Esophagus squamous epithelium (tissue), 5 donors: ENCODE measurements at regions not wholly inside any gene's neighbourhood (a gene's known extent, or its start where the extent isn't known, plus 50 kb on each side); places are given as distances from the start of the nearest gene placed in this dataset.

Experiments used
- DNase-seq: peaks from one replicate; lab custom pipeline; 2025; lab: John Stamatoyannopoulos, UW
- H3K27ac ChIP-seq, 4 donors: fragments of 200-600 bp; sonication (generic); one replicate each; pipeline ENCODE4 v1.5.1; 2016 to 2019; ENCODE audit warnings: mild to moderate bottlenecking in 1 of 4
- H3K27me3 ChIP-seq, 4 donors: fragments of 200-600 bp; sonication (generic); 1 replicate in 3 of 4; 2 replicates in 1 of 4; pipeline versions ENCODE4 v1.5.1 to v1.6.0; 2017 to 2021; ENCODE audit warnings: antibody characterized with exemption in 1 of 4
- H3K36me3 ChIP-seq, 3 donors: fragments of 200-600 bp; sonication (generic); one replicate each; pipeline ENCODE4 v1.5.1; 2016 to 2019
- H3K4me1 ChIP-seq, 3 donors: fragments of 200-600 bp; sonication (generic); one replicate each; pipeline ENCODE4 v1.5.1; 2017 to 2019
- H3K4me3 ChIP-seq, 4 donors: fragments of 200-600 bp; sonication (generic); 1 replicate in 3 of 4; 2 replicates in 1 of 4; pipeline ENCODE4 v1.5.1; 2016 to 2019; ENCODE audit warnings: mild to moderate bottlenecking in 2 of 4, moderate library complexity in 1 of 4
- H3K9me3 ChIP-seq, 3 donors: fragments of 200-600 bp; sonication (generic); one replicate each; pipeline ENCODE4 v1.5.1; 2016 to 2019
- POLR2A ChIP-seq, 4 donors: fragments of 450-650 bp; IDR thresholded peaks; one replicate each; pipeline ENCODE4 v1.6.1; 2017; ENCODE audit warnings: antibody characterized with exemption in 4 of 4, mild to moderate bottlenecking in 4 of 4, moderate library complexity in 3 of 4
- WGBS, 2 donors: methylation state at CpG; one replicate each; pipeline ENCODE4 v1.1.5; 2018; 5-methylcytosine and 5-hydroxymethylcytosine counted together
- intact Hi-C: fragments of 100-400 bp; cut with DNase I; formaldehyde crosslinking; loops from one replicate; pipeline ENCODE4 v1.15.0; 2022
- TF ChIP-seq, protein P1 (sequence below), 6 experiments: fragments of 450-650 bp in 4 of 6; fragments of 200-600 bp in 2 of 6; sonication (generic) in 2 of 6; IDR thresholded peaks; one replicate each; pipeline ENCODE4 v1.5.1; 2016 to 2019; ENCODE audit warnings: antibody characterized with exemption in 6 of 6, mild to moderate bottlenecking in 4 of 6, moderate library complexity in 4 of 6
- donor health status: DM: yes; HTN: yes; CAD: no.

DNA sequence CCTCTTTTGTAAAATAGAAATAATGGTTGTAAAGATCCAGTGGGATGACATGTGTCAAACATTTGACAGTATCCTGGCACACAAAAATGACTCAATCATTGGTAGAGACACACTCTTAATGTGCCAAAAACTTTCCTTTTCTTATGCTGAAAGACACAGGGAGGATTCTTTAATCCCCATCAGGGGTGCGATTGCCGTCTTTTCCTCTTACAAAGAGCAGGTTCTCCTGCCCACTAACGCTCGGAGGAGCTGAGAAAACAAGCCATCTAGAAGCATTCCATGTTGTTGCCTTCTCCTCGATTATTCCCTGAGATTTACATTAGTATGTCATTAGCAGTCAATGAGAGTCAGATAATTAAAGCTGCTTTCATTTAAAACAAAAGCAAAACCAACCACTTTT is 342.6 kb upstream of the CCNH start:
- TF ChIP-seq POLR2A (IDR thresholded peaks at IDR 0.05): no peak
- TF ChIP-seq, protein P1, sequence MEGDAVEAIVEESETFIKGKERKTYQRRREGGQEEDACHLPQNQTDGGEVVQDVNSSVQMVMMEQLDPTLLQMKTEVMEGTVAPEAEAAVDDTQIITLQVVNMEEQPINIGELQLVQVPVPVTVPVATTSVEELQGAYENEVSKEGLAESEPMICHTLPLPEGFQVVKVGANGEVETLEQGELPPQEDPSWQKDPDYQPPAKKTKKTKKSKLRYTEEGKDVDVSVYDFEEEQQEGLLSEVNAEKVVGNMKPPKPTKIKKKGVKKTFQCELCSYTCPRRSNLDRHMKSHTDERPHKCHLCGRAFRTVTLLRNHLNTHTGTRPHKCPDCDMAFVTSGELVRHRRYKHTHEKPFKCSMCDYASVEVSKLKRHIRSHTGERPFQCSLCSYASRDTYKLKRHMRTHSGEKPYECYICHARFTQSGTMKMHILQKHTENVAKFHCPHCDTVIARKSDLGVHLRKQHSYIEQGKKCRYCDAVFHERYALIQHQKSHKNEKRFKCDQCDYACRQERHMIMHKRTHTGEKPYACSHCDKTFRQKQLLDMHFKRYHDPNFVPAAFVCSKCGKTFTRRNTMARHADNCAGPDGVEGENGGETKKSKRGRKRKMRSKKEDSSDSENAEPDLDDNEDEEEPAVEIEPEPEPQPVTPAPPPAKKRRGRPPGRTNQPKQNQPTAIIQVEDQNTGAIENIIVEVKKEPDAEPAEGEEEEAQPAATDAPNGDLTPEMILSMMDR (IDR thresholded peaks at IDR 0.05): no peak
- no peaks in the 10 kb centered on the region for H3K4me1 ChIP-seq
- H3K4me3 ChIP-seq: no peak overlapping the region
- WGBS, 2 donors: 28 to 36% methylated on average over 5 of the region's 5 CpGs
- no peaks in the 10 kb centered on the region for H3K36me3 ChIP-seq
- no peak overlapping the region for H3K27ac ChIP-seq
- intact Hi-C loops: no loop called here
- no peaks in the 10 kb centered on the region for H3K9me3 ChIP-seq
- no peak for DNase-seq
- peaks cover 0 to 4% (median 0%) of the 10 kb centered on the region in 4 donors for H3K27me3 ChIP-seq

DNA sequence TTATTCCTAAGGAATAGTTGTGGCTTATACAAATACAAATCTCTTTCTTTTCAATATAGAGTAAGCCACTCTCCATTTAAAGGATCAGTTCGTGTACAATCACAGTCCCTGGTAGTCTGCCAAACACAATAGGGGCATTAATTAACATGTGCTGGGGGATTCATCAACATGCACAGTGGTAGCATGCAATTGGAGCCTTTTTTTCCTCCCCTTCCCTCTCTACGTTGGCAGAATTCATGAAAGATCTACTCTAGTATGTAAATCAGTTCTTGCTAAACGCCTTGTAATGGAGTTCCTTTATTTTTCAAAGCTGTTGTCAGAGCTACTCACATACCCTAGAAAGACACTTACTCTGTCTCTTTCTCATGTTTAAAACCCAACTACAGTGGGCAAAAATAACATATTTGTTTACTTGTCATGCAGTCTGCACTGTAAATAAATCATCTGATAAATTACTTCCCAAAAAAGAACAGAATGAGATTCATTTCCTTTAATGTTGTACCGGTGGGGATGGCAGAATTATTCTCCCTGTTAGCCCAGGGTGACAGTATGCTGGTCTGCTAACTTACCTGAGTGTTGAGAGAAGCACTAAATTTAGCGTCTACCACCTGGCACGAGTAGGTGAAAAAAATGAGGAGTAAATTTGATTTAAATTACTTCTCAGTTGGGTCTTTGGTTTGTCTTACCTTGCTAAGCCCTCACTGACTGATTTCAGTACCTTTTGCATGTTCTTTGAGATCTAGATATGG is 341.5 kb upstream of the CCNH start:
- Histone ChIP-seq H3K4me3 (no peak overlapping the region), H3K4me1 (no peaks in the 10 kb centered on the region), H3K9me3 (no peaks in the 10 kb centered on the region), H3K27me3 (peaks cover 0 to 4% (median 0%) of the 10 kb centered on the region in 4 donors), H3K27ac (no peak overlapping the region), H3K36me3 (no peaks in the 10 kb centered on the region)
- TF ChIP-seq POLR2A (IDR thresholded peaks at IDR 0.05): no peak
- TF ChIP-seq, protein P1 (IDR thresholded peaks at IDR 0.05): no peak
- no peak for DNase-seq
- intact Hi-C loops: no loop called here
- 7 to 11% methylated on average over 6 of the region's 6 CpGs for WGBS, 2 donors

DNA sequence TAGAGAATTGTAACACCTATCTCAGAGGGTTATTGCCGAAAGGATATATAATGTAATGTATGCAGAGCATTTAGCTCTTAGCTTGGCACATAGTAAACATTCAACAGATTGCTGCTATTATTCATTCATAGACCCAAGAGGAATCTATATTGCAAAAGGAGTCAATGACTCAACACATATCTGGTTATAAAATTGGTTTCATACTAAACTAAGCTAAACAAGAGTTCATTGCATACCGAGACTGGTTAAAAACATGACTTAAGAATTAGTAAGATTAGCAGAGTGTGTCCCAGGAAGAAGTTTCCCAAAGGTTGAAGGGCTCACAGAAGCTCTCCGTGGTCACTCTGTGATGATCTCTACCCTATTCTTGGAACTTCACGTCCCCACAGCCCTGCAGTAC is 339.6 kb upstream of the CCNH start:
- Histone ChIP-seq H3K9me3 (no peaks in the 10 kb centered on the region), H3K4me3 (no peak overlapping the region), H3K36me3 (no peaks in the 10 kb centered on the region), H3K4me1 (no peaks in the 10 kb centered on the region), H3K27ac (no peak overlapping the region), H3K27me3 (peaks cover 0 to 4% (median 0%) of the 10 kb centered on the region in 4 donors)
- TF ChIP-seq, protein P1 (IDR thresholded peaks at IDR 0.05): no peak
- no peak for TF ChIP-seq POLR2A (IDR thresholded peaks at IDR 0.05)
- DNase-seq: no peak
- 66 to 86% methylated on average over 4 of the region's 4 CpGs for WGBS, 2 donors
- intact Hi-C loops: no loop called here

DNA sequence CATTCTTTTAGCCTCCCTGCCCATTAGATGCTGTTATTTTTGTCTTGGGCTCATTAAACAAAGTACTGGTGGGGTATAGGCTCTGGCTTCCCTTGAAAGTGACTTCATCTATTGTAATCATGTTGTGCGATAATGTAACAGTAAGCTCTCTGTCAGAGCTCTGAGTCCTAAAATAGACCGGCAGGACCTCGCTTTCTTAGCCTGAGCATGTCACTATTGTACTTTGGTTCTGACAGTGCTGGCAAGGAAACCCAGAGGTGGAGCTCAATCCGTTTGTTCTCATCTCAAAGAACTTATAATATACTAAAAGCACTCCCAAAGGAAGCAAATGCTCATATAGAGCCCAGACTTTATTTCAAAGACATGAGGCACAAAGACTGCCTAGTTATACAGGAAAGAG is 339.1 kb upstream of the CCNH start:
- 65 to 67% methylated on average over 3 to 4 of the region's 4 CpGs for WGBS, 2 donors
- DNase-seq: no peak
- Histone ChIP-seq H3K4me1 (no peaks in the 10 kb centered on the region), H3K9me3 (no peaks in the 10 kb centered on the region), H3K27me3 (peaks cover 0 to 4% (median 0%) of the 10 kb centered on the region in 4 donors), H3K27ac (no peak overlapping the region), H3K4me3 (no peak overlapping the region), H3K36me3 (no peaks in the 10 kb centered on the region)
- no peak for TF ChIP-seq POLR2A (IDR thresholded peaks at IDR 0.05)
- TF ChIP-seq, protein P1 (IDR thresholded peaks at IDR 0.05): no peak
- intact Hi-C loops: no loop called here

DNA sequence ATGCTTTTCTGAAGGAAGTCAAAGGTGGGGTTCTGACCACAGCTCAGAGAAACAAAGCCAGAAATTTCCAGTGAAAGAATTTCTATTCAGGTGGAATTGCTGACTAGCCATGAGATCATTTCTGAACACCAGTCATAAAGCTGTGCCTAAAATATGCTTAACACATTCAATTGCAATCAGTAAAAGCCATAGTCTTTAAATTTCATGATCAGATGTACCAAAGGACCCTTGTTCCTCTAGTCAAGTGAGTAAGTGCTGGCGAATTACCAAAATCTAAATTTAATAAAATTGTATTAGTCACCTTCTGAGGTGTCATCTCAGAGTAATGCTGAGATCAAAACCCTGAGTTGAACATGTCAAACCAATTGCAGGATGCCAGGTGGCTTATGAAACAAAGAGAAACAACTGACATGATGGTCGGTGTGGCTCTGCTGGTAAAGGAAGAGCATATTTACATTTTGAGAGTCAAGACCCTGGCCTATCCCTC is 334.2 kb upstream of the CCNH start:
- no peaks in the 10 kb centered on the region for H3K36me3 ChIP-seq
- no peaks in the 10 kb centered on the region for H3K27me3 ChIP-seq
- intact Hi-C loops: no loop called here
- no peaks in the 10 kb centered on the region for H3K9me3 ChIP-seq
- H3K27ac ChIP-seq: no peak overlapping the region
- no peak for TF ChIP-seq POLR2A (IDR thresholded peaks at IDR 0.05)
- TF ChIP-seq, protein P1 (IDR thresholded peaks at IDR 0.05): no peak
- WGBS, 2 donors: 39 to 42% methylated on average over 2 of the region's 2 CpGs
- H3K4me1 ChIP-seq: no peaks in the 10 kb centered on the region
- no peak for DNase-seq
- no peak overlapping the region for H3K4me3 ChIP-seq
